Non-pigmented ciliary epithelial cell (primary cell): ENCODE measurements at regions not wholly inside any gene's neighbourhood (a gene's known extent, or its start where the extent isn't known, plus 50 kb on each side); places are given as distances from the start of the nearest gene placed in this dataset.
A peak's percentile ranks its signal among the peaks of the same experiment; 100 is the strongest.
"Not testable (repeated sequence)": the region's sequence is repeated elsewhere in the genome, so short reads cannot be mapped to it uniquely, and the experiment has no call there.

Experiments used
- DNase-seq: peaks from one replicate; pipeline ENCODE4 v3.0.0-alpha.2; 2010; ENCODE audit warnings: low read depth

GRCh38 chrX:40853004-40853815 lies 117.9 kb upstream of the MED14 start:
- no peak for DNase-seq

- DNase-seq = no peak
Observed at GRCh38 chrX:40853816-40854123, 118.4 kb upstream of the MED14 start.

- no peak for DNase-seq
Observed at GRCh38 chrX:40854242-40854641, 118.9 kb upstream of the MED14 start.

- no peak for DNase-seq
Observed at GRCh38 chrX:40855411-40855810, 120.1 kb upstream of the MED14 start.

GRCh38 chrX:40855932-40856515 lies 120.7 kb upstream of the MED14 start:
- DNase-seq = no peak

GRCh38 chrX:40861952-40862554 lies 126.7 kb upstream of the MED14 start:
- not testable (repeated sequence) for DNase-seq

- DNase-seq = not testable (repeated sequence)
Observed at GRCh38 chrX:40863260-40863659, 127.9 kb upstream of the MED14 start.

GRCh38 chrX:40863671-40864070 lies 128.3 kb upstream of the MED14 start:
- DNase-seq = no peak

- peak; percentile 59 for DNase-seq
Observed at GRCh38 chrX:40864972-40865371, 129.6 kb upstream of the MED14 start.

- no peak for DNase-seq
Observed at GRCh38 chrX:40866893-40867292, 131.6 kb upstream of the MED14 start.

GRCh38 chrX:40867352-40867751 lies 132.0 kb upstream of the MED14 start:
- DNase-seq = no peak

GRCh38 chrX:40868868-40869267 lies 133.5 kb upstream of the MED14 start:
- no peak for DNase-seq

GRCh38 chrX:40870982-40871381 lies 135.6 kb upstream of the MED14 start:
- DNase-seq = not testable (repeated sequence)

- DNase-seq = no peak
Observed at GRCh38 chrX:40871385-40872082, 136.2 kb upstream of the MED14 start.

GRCh38 chrX:40872351-40872750 lies 137.0 kb upstream of the MED14 start:
- no peak for DNase-seq

- no peak for DNase-seq
Observed at GRCh38 chrX:40875476-40875875, 140.1 kb upstream of the MED14 start.

- DNase-seq = no peak
Observed at GRCh38 chrX:40877887-40878286, 142.5 kb upstream of the MED14 start.

GRCh38 chrX:40878766-40879165 lies 143.4 kb upstream of the MED14 start:
- no peak for DNase-seq

- not testable (repeated sequence) for DNase-seq
Observed at GRCh38 chrX:40879172-40879571, 143.8 kb upstream of the MED14 start.

GRCh38 chrX:40880712-40881111 lies 145.4 kb upstream of the MED14 start:
- no peak for DNase-seq

- no peak for DNase-seq
Observed at GRCh38 chrX:40883021-40883619, 147.8 kb upstream of the MED14 start.

- DNase-seq = no peak
Observed at GRCh38 chrX:40885989-40886388, 150.6 kb upstream of the MED14 start.
